Ascending aorta (tissue), 2 donors: ENCODE measurements at regions not wholly inside any gene's neighbourhood (a gene's known extent, or its start where the extent isn't known, plus 50 kb on each side); places are given as distances from the start of the nearest gene placed in this dataset.

Experiments
- DNase-seq, 2 donors: peaks; one replicate each; pipeline ENCODE4 v3.0.0-alpha.2; 2019; ENCODE audit warnings: low spot score in 2 of 2
- H3K27ac ChIP-seq, 2 donors: fragments of 200-600 bp; sonication (generic); one replicate each; pipeline ENCODE4 v1.5.1; 2016 to 2017; ENCODE audit warnings: mild to moderate bottlenecking in 1 of 2
- H3K27me3 ChIP-seq: fragments of 200-600 bp; sonication (generic); one replicate; pipeline ENCODE4 v1.5.1; 2017
- H3K36me3 ChIP-seq, 2 donors: fragments of 200-600 bp; sonication (generic); one replicate each; pipeline ENCODE4 v1.5.1; 2016
- H3K4me1 ChIP-seq, 2 donors: fragments of 200-600 bp; sonication (generic); one replicate each; pipeline ENCODE4 v1.5.1; 2016 to 2017; ENCODE audit warnings: mild to moderate bottlenecking in 1 of 2
- H3K4me3 ChIP-seq, 2 donors: fragments of 200-600 bp; sonication (generic); one replicate each; pipeline ENCODE4 v1.5.1; 2016 to 2017; ENCODE audit warnings: mild to moderate bottlenecking in 1 of 2
- H3K9me3 ChIP-seq, 2 donors: fragments of 200-600 bp; sonication (generic); one replicate each; pipeline ENCODE4 v1.5.1; 2016
- CTCF ChIP-seq, 3 experiments: fragments of 200-600 bp in 2 of 3; fragments of 450-650 bp in 1 of 3; sonication (generic) in 2 of 3; IDR thresholded peaks; one replicate each; pipeline ENCODE4 v1.5.1; 2016 to 2019; ENCODE audit warnings: antibody characterized with exemption in 3 of 3, mild to moderate bottlenecking in 1 of 3, moderate library complexity in 1 of 3
- intact Hi-C: fragments of 100-400 bp; cut with DNase I; formaldehyde crosslinking; loops from one replicate; pipeline ENCODE4 v1.15.1; 2023

- H3K27me3 ChIP-seq: no peaks in the 10 kb centered on the region
- no peak overlapping the region for H3K27ac ChIP-seq
- H3K4me1 ChIP-seq: no peaks in the 10 kb centered on the region
- intact Hi-C loops: no loop called here
- H3K9me3 ChIP-seq: no peaks in the 10 kb centered on the region
- no peak for DNase-seq
- H3K36me3 ChIP-seq: no peaks in the 10 kb centered on the region
- TF ChIP-seq CTCF (IDR thresholded peaks at IDR 0.05): no peak
- H3K4me3 ChIP-seq: no peak overlapping the region
Measured at GRCh38 chr16:66141885-66142284, 224.6 kb upstream of the CDH5 start.

DNA sequence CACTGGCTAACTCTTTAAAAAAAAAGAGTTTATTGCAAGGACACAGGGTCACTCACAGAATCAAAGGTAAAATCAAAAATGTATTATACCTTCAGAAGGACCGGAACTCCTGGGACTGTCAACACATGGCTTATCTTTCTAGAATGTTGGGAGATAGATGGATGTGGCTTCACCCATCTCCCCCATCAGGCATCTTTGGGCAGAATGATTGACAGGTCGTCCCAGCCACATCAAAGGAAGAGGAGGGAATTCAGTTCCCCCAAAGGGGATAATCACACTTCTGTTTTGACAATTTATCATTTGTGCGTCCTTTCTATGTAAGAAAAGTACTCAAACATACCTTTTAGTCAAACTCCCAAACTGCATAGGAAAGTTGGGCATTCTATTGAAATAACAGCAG lies 228.6 kb upstream of the CDH5 start:
- Histone ChIP-seq H3K36me3 (no peaks in the 10 kb centered on the region), H3K9me3 (no peaks in the 10 kb centered on the region), H3K4me1 (peaks cover 0 to 3% of the 10 kb centered on the region in 2 donors), H3K27me3 (no peaks in the 10 kb centered on the region), H3K4me3 (no peak overlapping the region), H3K27ac (no peak overlapping the region)
- intact Hi-C loops: no loop called here
- TF ChIP-seq CTCF (IDR thresholded peaks at IDR 0.05): no peak
- DNase-seq: no peak

DNA sequence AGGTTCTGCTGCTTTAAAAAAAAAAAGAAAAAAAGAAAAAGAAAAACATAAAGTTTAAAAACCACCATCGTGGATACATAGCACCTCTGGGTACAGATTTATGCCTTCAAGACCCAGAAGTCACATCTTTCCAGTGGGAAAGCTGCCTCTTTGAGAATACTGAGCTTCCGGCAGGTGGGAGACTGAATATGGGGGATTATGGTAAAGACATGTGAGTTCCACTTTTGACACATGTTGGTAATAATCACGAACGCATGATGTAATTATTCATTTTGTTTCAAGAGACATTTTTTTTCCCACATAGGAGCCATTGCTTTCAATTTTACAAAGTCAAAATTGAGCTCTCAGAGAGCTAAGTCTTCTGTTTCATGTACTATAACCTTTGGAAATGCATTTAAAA lies 229.7 kb upstream of the CDH5 start:
- Histone ChIP-seq H3K9me3 (no peaks in the 10 kb centered on the region), H3K4me1 (peaks cover 0 to 3% of the 10 kb centered on the region in 2 donors), H3K36me3 (no peaks in the 10 kb centered on the region), H3K27ac (no peak overlapping the region), H3K4me3 (no peak overlapping the region), H3K27me3 (no peaks in the 10 kb centered on the region)
- intact Hi-C loops: no loop called here
- no peak for TF ChIP-seq CTCF (IDR thresholded peaks at IDR 0.05)
- no peak for DNase-seq

GRCh38 chr16:66135838-66136237 lies 230.7 kb upstream of the CDH5 start:
- no peaks in the 10 kb centered on the region for H3K9me3 ChIP-seq
- H3K36me3 ChIP-seq: no peaks in the 10 kb centered on the region
- no peak for DNase-seq
- H3K27ac ChIP-seq: peak overlapping the region in 1 of 2 donors; percentile 50
- TF ChIP-seq CTCF (IDR thresholded peaks at IDR 0.05): no peak
- peaks cover 0 to 3% of the 10 kb centered on the region in 2 donors for H3K4me1 ChIP-seq
- no peak overlapping the region for H3K4me3 ChIP-seq
- no peaks in the 10 kb centered on the region for H3K27me3 ChIP-seq
- intact Hi-C loops: no loop called here

DNA sequence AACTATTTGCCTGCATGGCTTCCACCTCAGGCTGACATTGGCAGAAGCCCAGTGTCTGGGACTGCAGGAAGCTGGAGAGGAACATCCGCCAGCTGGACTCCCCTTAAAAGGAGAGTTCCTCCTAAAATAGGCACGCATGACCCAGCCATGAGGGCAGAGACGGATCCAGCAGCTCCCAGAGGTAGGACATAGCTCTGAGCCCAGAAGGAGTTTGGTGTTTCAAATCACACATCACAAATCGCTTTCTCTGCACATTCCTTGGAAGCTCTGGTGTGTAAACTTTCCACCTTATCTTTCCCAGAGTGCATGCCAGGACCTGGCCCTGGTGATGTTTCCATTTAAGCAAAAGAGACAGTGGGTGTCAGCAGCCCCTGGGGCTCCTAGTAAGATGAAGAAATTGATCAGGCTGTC lies 231.1 kb upstream of the CDH5 start:
- TF ChIP-seq CTCF (IDR thresholded peaks at IDR 0.05): no peak
- no peaks in the 10 kb centered on the region for H3K9me3 ChIP-seq
- intact Hi-C loops: no loop called here
- H3K4me3 ChIP-seq: no peak overlapping the region
- no peaks in the 10 kb centered on the region for H3K36me3 ChIP-seq
- peak overlapping the region in 1 of 2 donors; percentile 50 for H3K27ac ChIP-seq
- peak; percentile 11 to 68 for DNase-seq
- H3K27me3 ChIP-seq: no peaks in the 10 kb centered on the region
- H3K4me1 ChIP-seq: peaks cover 0 to 3% of the 10 kb centered on the region in 2 donors

GRCh38 chr16:66134875-66135274 lies 231.6 kb upstream of the CDH5 start:
- Histone ChIP-seq H3K4me1 (peaks cover 0 to 3% of the 10 kb centered on the region in 2 donors), H3K27me3 (no peaks in the 10 kb centered on the region), H3K27ac (peak overlapping the region in 1 of 2 donors; percentile 35), H3K9me3 (no peaks in the 10 kb centered on the region), H3K36me3 (no peaks in the 10 kb centered on the region), H3K4me3 (no peak overlapping the region)
- no peak for TF ChIP-seq CTCF (IDR thresholded peaks at IDR 0.05)
- DNase-seq: no peak
- intact Hi-C loops: no loop called here
